ENCODE measurements at regions not wholly inside any gene's neighbourhood (a gene's known extent, or its start where the extent isn't known, plus 50 kb on each side); places are given as distances from the start of the nearest gene placed in this dataset.
A peak's percentile ranks its signal among the peaks of the same experiment; 100 is the strongest.
"Not testable (repeated sequence)": the region's sequence is repeated elsewhere in the genome, so short reads cannot be mapped to it uniquely, and the experiment has no call there.

DNA sequence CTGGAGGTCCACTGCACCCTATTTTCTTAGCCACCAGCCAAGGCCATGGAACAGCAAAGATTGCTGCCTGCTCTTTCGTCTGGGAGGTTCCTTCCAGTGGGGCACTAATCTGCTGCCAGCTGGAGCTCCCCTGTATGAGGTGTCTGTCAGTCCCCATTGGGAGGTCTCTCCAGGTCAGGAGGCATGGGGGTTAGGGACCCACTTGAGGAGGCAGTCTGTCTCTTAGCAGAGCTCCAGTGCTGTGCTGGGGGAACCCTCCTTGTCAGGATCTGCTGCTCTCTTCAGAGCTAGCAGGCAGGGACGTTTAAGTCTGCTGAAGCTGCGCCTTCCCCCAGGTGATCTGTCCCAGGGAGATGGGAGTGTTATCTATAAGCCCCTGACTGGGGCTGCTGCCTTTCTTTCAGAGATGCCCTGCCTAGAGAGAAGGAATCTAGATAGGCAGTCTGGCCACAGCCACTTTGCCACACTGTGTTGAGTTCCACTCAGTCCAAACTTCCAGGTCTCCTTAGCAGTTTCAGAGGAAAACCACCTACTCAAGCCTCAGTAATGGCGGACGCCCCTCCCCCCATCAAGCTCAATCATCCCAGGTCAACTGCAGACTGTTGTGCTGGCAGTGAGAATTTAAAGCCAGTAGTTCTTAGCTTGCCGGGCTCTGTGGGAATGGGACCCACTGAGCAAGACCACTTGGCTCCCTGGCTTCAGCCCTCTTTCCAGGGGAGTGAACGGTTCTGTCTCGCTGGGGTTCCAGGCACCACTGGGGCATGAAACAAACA lies 317.7 kb downstream of the LRRC70 start:
- no peak for DNase-seq

DNA sequence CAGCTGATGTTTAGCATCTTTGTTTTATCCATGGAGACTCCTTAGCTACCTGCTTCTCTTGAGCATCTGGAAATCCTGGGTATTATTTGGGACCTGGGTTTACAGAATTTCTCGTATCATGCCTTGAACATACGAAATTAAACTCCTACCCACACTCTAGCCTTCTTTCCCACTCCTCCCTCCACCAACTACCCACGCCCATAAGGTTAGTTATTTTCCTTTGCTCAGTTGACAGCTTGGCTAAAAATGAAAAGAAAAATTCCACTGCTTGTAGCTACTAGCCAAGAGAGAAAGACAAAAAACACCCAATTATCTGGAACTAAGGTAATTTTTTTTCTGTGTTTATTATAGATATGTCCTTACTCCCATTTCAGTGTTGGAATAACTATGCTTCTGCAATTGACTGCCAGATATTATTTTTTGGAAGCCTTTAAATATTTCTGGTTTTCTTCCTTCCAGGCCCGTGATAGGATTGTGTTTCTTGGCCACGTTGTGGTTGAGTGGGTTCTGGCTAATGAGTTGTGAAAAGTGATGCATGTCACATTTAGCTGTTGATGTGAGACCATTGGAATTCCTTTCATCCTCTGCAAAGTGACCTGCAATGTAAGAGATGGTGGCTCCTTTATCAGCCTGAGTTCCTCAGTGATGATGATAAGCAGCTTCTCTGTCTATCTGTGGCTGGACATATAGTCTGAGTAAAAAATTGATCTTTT lies 308.1 kb downstream of the LRRC70 start:
- DNase-seq: no peak

DNA sequence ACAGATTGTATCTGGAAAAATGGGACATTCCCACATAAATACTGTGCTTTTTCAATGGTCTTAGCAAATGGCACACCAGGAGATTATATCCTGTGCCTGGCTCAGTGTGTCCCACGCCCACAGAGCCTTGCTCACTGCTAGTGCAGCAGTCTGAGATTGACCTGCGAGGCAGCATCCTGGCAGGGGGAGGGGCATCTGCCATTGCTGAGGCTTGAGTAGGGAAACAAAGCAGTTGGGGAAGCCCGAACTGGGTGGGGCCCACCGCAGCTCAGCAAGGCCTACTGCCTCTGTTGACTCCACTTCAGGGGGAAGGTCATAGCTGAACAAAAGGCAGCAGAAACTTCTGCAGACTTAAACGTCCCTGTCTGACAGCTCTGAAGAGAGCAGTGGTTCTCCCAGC lies 258.7 kb downstream of the LRRC70 start:
- not testable (repeated sequence) for DNase-seq

- DNase-seq: peak in 1 of 3 donors; percentile 7
Observed at GRCh38 chr5:62829604-62829986, 251.0 kb downstream of the LRRC70 start.

GRCh38 chr5:62828742-62829603 lies 250.4 kb downstream of the LRRC70 start:
- peak in 1 of 3 donors; percentile 17 for DNase-seq

- no peak for DNase-seq
Observed at GRCh38 chr5:62825623-62826220, 247.1 kb downstream of the LRRC70 start.

DNA sequence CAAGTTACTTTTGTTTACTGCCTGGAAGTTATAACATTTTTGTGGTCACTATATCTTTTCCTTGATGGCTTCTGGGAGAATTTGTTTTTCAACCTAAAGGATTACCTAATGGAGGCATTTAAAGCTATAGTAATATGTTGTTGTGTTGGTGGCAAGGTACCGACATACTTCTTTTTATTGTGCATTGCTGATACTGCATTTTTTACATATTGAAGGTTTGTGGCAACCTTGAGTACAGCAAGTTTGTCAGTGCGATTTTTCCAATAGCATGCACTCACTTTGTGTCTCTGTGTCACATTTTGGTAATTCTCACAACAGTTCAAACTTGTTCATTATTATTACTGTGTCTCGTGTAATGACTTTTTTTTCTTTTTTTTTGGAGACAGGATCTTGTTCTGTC lies 246.3 kb downstream of the LRRC70 start:
- DNase-seq: no peak

- DNase-seq: not testable (repeated sequence)
Observed at GRCh38 chr5:62817043-62817442, 238.4 kb downstream of the LRRC70 start.

DNA sequence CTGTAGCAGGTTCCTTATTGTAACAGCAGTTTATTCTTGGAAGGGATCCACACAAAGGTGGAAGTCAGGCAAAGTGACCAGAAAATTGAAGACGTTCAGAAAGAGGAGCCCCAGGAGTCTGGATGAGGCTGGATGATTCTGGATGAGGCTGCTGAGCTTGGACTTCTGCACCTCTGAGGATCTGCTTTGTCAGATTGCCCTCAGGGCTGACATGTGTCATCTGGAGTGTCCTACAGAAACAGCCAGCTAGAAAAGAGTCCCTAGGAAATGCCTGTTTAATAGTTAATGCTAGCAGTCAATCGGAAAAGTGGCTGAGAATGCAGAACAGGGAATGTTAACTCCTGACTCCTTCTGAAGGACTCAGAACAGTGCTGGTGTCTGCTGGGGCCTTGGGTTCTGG lies 236.4 kb downstream of the LRRC70 start:
- DNase-seq: no peak

DNA sequence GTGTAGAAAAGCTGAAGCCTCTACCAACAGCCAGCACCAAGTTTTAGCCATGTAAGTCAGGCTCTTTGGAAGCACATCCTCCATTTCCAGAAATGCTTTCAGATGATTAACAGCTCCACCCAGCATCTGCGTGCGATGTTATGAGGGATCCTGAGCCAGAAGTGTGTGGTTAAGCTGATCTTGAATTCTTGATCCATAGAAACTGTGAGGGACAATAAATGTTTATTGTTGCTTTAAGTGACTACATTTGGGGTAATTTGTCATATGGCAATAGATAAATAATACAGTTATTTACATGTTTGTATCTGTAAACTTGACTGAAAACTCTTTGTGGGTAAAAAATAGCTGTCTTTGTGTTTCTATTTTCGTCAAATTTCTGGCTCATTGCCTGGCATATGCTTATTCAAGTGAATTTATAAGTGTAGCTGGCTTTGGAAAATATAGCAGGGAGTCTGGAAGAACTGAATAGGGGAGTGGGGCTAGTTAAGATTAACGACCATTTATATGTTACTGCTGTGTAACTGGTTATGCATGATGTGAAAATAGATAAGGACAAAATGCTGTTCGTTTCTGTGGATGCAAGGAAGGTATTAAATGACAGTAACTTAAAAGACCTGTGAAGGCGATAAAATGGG lies 234.1 kb downstream of the LRRC70 start:
- no peak for DNase-seq

GRCh38 chr5:62804819-62805218 lies 226.2 kb downstream of the LRRC70 start:
- not testable (repeated sequence) for DNase-seq

DNA sequence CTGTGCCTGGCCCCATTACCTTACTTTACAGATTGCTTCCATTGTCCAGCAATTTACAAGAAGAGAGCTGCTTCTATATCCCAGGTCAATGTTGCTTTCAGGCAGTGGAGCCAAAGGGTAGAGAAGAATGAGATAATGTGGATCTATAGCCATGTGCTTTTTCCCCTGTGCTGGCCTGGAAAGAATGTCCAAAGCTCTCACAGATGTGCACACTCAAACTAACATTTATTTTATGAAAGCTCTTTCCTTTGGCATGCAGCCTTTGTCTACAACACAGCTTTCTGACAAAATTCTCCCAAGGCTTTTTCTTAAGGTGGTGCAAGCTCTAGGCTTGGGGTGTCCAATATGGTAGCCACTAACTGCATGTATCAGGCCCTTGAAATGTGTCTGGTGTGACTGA lies 217.3 kb downstream of the LRRC70 start:
- DNase-seq: peak; percentile 69 to 88 (median 75)

DNA sequence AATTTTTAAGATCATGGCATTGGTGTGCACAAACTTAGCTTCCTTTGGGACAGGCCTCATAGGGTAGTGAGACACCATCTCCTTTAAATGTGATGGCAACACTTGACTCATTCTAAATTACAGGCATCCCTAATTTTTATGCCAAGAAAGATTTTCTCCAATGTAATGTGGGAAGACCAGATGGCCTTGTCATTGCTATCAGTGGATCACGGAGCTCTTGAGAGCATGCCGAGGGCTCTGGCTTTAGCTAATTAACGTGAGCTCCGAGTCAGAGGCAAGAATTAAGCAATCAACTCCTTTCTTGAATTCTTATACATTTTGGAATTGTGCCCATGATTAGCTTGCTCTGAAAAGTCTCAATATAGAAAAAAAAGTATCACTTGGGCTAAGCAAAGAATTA lies 215.8 kb downstream of the LRRC70 start:
- no peak for DNase-seq

DNA sequence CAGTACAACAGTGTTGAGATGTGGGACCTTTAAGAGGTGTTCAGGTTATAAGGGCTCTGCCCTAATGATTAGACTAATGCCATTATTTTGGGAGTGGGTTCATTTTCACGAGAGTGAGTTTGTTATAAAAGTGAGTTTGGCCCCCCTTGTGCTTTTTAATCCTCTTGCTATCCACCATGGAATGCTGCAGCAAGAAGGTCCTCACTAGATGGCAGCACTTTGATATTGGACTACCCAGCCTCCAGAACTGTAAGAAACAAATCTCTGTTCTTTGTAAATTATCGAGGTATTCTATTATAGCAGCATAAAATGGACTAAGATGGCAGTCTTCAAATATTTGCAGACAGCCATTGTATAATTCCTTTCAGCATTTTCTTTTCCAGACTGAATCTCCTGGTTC lies 212.4 kb downstream of the LRRC70 start:
- no peak for DNase-seq

DNA sequence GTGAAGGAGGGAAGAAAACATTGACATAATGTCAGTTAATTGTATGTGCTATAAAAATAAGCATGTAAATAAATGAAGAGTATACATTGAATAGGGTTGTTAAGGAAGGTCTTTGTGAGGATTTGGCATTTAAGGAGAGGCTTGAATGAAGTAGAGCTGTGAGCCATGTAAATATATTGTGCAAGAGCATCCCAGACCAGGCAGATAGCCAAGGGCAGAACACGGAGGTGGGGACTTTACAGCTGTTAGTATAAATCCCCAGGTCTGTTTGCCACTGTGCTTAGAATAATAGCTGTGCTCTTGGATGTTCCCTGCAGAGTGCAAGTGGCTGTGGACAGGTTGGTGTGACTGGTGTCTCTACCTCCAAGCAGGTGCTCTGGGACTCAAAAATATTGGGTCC lies 211.7 kb downstream of the LRRC70 start:
- DNase-seq: peak in 1 of 3 donors; percentile 58

- DNase-seq: no peak
Observed at GRCh38 chr5:62786099-62786498, 207.5 kb downstream of the LRRC70 start.

DNA sequence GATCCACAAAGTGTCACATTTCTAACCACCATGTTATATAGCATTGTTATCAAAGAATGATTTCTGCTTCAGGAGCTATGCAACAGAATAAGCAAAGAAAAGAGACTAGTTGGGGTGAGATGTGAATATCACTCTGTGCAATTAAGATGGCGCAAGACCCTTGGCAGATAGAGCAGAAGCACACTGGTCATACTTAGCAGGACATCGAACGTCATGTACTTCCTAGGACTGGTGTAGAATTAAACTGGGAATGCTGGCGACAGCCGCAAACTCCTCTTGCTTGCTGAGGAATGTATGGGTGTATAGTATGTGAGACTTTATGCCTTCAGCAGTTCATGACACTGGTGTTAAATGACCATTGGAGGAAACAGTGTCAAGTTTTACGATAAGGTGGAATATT lies 207.0 kb downstream of the LRRC70 start:
- no peak for DNase-seq

DNA sequence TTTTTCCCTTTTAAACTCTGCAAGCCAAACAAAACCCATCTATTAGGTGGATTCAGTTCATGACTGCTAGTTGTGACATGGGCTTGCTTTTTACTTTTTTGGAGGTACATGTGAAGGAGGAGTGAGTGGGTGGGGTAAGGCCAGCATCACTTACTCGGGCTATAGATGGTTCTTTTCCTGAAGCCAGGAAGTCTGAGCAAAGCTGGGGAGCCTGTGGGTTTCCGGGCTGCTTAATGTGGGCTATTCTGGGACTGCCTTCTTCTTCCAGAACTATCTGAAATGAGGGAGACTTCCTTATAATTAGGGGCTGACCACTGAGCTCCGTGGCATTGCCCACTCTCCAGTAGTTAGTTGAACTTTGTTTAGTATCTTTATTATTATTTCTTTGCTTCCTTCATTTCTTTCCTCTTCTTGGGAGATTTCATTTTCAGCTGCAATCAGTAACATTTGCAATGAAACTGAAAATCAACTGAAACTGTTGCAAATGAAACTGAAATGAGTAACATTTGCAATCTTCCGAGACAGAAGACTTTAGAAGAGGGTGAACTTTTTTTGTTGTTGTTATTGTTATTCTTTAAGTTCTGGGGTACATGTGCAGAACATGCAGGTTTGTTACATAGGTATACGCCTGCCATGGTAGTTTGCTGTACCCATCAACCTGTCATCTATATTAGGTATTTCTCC lies 204.9 kb downstream of the LRRC70 start:
- no peak for DNase-seq

DNA sequence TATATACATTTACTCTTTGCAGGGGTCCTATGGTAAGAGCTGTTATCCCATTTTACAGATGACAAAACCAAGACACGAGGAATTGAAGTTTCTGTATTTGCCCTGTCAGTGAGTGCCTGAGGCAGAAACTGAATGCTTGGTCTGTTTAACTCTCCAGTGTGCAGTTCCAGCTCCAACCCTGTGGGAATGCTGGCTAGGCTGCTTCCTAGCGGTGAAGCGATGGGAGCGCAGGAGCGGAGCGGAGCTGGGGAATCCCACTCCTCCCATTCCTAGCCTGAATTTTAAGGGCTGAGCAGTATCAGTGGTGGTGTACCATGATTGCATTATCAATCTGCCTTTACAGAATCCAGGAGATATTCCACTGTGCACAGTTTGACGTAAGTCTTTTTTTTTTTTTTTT lies 202.3 kb downstream of the LRRC70 start:
- DNase-seq: no peak

GRCh38 chr5:62780230-62780629 lies 201.6 kb downstream of the LRRC70 start:
- DNase-seq: no peak

- DNase-seq: peak; percentile 26 to 54 (median 28)
Observed at GRCh38 chr5:62779010-62779422, 200.4 kb downstream of the LRRC70 start.

Measured in muscle of back (tissue), 3 donors.